Stomach (tissue), 4 donors: ENCODE measurements at regions not wholly inside any gene's neighbourhood (a gene's known extent, or its start where the extent isn't known, plus 50 kb on each side); places are given as distances from the start of the nearest gene placed in this dataset.

Experiments used
- EP300 ChIP-seq: sonication (generic); formaldehyde crosslinking; IDR thresholded peaks from one replicate; pipeline ENCODE4 v1.6.1; 2017; ENCODE audit warnings: antibody characterized with exemption
- POLR2A ChIP-seq, 4 donors: fragments of 450-650 bp; IDR thresholded peaks; one replicate each; pipeline ENCODE4 v1.6.1; 2016; ENCODE audit warnings: antibody characterized with exemption in 4 of 4, control low read depth in 2 of 4, mild to moderate bottlenecking in 1 of 4, moderate library complexity in 1 of 4
- POLR2AphosphoS5 ChIP-seq, 3 donors: sonication (generic); formaldehyde crosslinking; IDR thresholded peaks; one replicate each; pipeline ENCODE4 v1.6.1; 2016; ENCODE audit warnings: antibody characterized with exemption in 3 of 3
- TF ChIP-seq, protein P1 (sequence below), 7 experiments: fragments of 450-650 bp in 4 of 7; fragments of 200-600 bp in 3 of 7; sonication (generic) in 3 of 7; IDR thresholded peaks; one replicate each; pipeline ENCODE4 v1.5.1; 2016 to 2019; ENCODE audit warnings: antibody characterized with exemption in 7 of 7, control low read depth in 2 of 7, mild to moderate bottlenecking in 1 of 7

GRCh38 chr4:179757641-179758040 lies 2315.4 kb upstream of the AGA start:
- no peak for TF ChIP-seq EP300
- TF ChIP-seq, protein P1, sequence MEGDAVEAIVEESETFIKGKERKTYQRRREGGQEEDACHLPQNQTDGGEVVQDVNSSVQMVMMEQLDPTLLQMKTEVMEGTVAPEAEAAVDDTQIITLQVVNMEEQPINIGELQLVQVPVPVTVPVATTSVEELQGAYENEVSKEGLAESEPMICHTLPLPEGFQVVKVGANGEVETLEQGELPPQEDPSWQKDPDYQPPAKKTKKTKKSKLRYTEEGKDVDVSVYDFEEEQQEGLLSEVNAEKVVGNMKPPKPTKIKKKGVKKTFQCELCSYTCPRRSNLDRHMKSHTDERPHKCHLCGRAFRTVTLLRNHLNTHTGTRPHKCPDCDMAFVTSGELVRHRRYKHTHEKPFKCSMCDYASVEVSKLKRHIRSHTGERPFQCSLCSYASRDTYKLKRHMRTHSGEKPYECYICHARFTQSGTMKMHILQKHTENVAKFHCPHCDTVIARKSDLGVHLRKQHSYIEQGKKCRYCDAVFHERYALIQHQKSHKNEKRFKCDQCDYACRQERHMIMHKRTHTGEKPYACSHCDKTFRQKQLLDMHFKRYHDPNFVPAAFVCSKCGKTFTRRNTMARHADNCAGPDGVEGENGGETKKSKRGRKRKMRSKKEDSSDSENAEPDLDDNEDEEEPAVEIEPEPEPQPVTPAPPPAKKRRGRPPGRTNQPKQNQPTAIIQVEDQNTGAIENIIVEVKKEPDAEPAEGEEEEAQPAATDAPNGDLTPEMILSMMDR (IDR thresholded peaks at IDR 0.05): no peak
- TF ChIP-seq POLR2A (IDR thresholded peaks at IDR 0.05): no peak
- TF ChIP-seq POLR2AphosphoS5 (IDR thresholded peaks at IDR 0.05): no peak
